Uterus (tissue), 2 donors: ENCODE measurements at regions not wholly inside any gene's neighbourhood (a gene's known extent, or its start where the extent isn't known, plus 50 kb on each side); places are given as distances from the start of the nearest gene placed in this dataset.

Source experiments
- CTCF ChIP-seq, 4 experiments: fragments of 200-600 bp in 2 of 4; fragments of 450-650 bp in 2 of 4; sonication (generic) in 2 of 4; IDR thresholded peaks; one replicate each; pipeline ENCODE4 v1.5.1; 2016 to 2019; ENCODE audit warnings: antibody characterized with exemption in 4 of 4, mild to moderate bottlenecking in 2 of 4, moderate library complexity in 1 of 4
- POLR2A ChIP-seq, 2 donors: fragments of 450-650 bp; IDR thresholded peaks; one replicate each; pipeline ENCODE4 v1.6.1; 2016; ENCODE audit warnings: antibody characterized with exemption in 2 of 2, mild to moderate bottlenecking in 1 of 2, moderate library complexity in 1 of 2

GRCh38 chr5:91456928-91457680 lies 74.0 kb upstream of the ARRDC3 start:
- TF ChIP-seq CTCF (IDR thresholded peaks at IDR 0.05) (no peak), POLR2A (IDR thresholded peaks at IDR 0.05) (no peak)
